ENCODE measurements at regions not wholly inside any gene's neighbourhood (a gene's known extent, or its start where the extent isn't known, plus 50 kb on each side); places are given as distances from the start of the nearest gene placed in this dataset.

- no peak for TF ChIP-seq CTCF (optimal IDR thresholded peaks at IDR 0.05 in 1 of 3, IDR thresholded peaks at IDR 0.05 in 1 of 3, conservative IDR thresholded peaks at IDR 0.05 in 1 of 3; ENCODE audit: extremely low read depth in 1 of 3, insufficient read depth in 2 of 3, low read length in 3 of 3)
- no peak for TF ChIP-seq EZH2 (IDR thresholded peaks at IDR 0.05; ENCODE audit: low read length)
These were observed 402.8 kb upstream of the PODXL start for GRCh38 chr7:131959106-131959812.
